HG02623 (cell line): ENCODE measurements at regions not wholly inside any gene's neighbourhood (a gene's known extent, or its start where the extent isn't known, plus 50 kb on each side); places are given as distances from the start of the nearest gene placed in this dataset.
"Not testable (repeated sequence)": the region's sequence is repeated elsewhere in the genome, so short reads cannot be mapped to it uniquely, and the experiment has no call there.

Experiments used
- ATAC-seq: cut with Tn5 transposase; IDR thresholded peaks from one replicate; pipeline ENCODE4 v1.9.1; 2021; ENCODE audit warnings: moderate library complexity; ENCODE audit not compliant: unreplicated experiment

DNA sequence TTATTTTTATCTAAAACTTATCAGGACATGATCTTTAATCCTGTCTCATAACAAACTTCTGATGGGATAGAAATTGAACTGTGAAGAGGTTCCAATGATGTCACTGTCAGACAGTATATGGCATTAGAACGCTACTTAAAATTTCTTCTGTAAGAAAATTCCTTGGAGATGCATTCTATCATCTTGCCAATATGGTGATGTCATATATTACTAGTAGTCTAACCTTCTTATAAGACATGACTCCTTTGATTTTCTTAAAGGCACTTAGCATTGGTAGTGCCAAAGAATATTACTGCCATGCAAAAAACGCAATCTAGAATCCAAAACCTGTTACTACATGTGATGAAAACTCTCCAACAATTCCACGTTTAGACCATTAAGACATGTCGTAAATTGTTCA, 131.1 kb downstream of the SLC25A46 start:
- ATAC-seq, result no peak

DNA sequence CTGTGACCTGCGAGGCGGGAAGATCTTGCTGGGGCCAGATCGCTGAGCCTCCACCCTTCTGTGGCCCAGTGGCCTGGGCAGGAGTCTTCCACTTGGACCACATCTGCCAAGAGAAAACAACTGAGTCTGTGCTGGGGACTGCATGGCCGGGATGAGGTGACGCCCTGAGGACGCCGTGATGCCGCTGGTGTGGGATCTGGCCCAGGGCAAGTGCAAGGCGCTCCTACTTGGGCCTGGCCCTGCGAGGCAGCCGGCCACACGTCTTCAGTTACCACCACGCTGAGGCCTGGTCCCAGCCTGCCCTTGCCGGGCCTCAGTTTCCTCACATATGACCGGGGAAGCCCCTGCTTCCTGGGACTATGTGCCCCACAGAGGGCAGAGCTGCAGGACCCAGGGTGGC, 133.4 kb downstream of the SLC25A46 start:
- no peak for ATAC-seq

DNA sequence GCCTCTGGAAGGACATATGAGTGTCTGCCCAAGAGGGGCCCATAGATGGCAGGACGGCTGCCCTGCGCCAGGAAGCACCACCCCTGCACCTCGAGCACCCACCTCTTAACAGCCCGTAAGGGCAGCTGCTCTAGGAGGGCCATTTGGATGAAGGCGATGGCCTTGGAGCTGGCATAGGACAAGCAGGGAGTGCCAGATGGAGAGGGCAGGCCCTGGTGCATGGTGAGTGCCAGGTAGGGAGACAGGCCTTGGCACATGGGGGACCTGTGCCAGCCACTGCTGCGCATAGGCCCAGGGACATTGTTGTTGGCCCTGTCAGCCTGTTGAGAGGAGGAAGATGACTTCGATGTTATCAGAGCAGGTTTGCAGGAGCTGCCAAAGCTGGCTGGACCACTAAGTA, 134.2 kb downstream of the SLC25A46 start:
- ATAC-seq, result no peak

DNA sequence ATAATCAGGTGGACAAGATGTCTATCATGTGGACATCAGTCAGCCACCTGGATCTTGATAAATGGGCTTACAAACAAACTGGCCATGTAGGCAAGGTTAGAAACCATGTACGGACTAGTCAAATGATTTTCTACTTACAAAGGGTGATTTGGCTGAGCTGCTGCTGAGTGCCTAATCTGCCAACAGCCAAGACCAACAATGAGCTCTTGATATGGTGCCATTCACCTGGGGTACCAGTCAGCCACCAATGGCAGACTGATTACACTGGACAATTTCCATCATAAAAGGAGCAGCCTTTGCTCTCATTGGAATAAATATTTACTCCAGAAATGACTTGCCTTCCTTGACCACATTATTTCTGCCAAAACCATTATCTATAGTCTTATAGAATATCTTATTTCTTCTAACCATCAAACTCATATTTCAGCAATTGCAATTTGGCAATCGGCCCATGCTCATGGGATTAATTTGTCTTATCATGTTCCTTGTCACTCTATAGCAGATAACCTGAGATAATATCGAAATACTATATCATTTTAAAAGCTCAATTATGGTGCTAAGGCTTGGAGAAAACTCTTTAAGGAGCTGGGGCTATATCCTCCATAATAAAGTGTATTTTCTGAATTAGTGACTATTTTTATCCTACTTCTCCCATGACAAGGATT, 135.1 kb downstream of the SLC25A46 start:
- no peak for ATAC-seq

DNA sequence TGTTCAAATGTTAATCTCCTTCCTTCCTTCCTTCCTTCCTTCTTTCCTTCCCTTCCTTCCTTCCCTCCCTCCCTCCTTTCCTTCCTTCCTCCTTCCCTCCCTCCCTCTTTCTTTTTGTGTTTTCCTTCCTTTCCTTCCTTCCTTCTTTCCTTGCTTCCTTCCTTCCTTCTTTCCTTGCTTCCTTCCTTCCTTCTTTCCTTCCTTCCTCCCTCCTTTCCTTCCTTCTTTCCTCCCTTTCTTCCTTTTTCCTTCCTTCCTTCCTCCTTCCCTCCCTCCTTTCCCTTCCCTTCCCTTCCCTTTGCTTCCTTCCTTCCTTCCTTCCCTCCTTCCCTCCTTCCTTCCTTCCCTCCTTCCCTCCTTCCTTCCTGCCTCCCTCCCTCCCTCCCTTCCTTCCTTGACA, 136.3 kb downstream of the SLC25A46 start:
- ATAC-seq, result not testable (repeated sequence)

DNA sequence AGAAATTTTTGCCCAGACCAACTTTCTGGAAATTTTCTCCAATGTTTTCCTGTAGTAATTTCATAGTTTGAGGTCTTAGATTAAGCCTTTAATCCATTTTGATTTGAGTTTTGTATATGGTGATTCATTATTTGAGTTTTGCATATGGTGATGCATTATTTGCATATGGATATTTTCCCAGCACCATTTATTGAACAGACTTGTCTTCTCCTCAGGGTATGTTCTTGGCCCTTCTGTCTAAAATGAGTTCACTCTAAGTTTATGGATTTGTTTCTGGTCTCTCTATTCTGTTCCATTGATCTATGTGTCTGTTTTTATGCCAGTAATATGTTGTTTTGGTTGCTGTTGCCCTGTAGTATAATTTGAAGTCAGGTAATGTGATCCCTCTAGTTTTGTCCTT, 139.3 kb downstream of the SLC25A46 start:
- no peak for ATAC-seq

DNA sequence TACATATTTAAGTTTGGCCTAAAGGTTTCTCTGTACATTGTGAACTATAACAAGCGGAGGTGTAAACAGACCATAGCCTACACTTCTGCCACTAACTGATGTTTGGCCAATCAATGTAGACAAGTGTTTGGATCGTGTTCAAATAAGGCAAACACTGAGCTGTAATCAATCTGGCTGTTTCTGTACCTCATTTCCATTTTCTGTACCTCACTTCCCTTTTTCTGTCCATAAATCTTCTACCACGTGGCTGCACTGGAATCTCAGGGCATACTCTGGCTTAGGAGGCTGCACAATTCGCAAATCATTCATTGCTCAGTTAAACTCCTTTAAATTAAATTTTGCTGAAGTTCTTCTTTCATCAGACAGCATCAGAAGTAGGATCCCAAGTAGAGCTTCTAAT, 140.9 kb downstream of the SLC25A46 start:
- no peak for ATAC-seq

DNA sequence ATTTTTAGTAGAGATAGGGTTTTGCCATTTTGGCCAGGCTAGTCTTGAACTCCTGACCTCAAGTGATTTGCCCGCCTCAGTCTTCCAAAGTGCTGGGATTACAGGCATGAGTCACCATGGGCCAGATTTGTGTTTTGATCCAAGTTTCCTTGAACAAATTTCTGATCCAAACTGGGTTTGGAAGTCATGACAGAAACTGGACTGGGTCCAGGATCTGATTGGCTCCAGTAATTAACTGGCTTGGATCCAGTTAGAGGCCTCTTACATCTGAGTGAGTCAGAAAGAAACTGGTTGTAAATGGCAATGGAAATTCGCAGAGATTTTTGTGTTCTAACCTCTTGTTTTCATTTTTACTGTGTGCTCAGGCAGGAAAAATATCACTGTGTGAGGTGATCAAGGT, 141.6 kb downstream of the SLC25A46 start:
- no peak for ATAC-seq

DNA sequence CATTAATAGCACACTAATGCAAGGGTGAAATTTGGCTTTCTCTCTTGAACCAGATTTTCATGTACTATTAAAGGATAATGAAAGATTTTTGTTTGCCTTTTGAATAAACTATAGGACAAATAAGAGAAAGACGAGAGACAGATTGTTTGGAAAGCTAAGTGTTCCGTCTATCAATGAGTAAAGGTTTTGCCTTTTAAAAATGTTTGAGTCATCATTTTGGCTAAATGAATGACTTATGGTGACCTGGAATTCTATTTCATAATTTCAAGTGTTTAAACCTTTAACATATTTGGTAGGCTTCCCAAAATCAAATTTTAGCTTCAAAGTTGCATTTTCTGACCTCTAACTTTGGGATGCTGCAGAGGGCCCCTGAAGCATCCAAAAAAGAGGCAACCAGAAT, 145.2 kb downstream of the SLC25A46 start:
- no peak for ATAC-seq

DNA sequence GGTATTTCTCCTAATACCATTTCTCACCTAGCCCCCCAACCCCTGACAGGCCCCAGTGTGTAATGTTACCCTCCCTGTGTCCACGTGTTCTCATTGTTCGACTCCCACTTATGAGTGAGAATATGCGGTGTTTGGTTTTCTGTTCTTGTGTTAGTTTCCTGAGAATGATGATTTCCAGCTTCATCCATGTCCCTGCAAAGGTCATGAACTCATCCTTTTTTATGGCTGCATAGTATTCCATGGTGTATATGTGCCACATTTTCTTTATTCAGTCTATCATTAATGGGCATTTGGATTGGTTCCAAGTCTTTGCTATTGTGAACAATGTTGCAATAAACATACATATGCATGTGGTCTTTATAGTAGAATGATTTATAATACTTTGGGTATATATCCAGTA, 148.4 kb downstream of the SLC25A46 start:
- not testable (repeated sequence) for ATAC-seq

DNA sequence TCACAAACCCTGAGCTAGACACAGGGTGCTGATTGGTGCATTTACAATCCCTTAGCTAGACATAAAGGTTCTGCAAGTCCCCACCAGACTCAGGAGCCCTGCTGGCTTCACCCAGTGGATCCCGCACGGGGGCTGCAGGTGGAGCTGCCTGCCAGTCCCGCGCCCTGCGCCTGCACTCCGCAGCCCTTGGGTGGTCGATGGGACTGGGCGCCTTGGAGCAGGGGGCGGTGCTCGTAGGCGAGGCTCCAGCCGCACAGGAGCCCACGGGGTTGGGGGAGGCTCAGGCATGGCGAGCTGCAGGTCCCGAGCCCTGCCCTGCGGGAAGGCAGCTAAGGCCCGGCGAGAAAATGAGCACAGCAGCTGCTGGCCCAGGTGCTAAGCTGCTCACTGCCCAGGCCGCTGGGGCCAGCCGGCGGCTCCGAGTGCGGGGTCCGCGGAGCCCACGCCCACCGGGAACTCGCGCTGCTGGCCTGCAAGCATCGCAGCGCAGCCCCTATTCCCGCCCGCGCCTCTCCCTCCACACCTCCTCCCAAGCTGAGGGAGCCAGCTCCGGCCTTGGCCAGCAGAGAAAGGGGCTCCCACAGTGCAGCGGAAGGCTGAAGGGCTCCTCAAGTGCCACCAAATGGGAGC, 155.2 kb downstream of the SLC25A46 start:
- ATAC-seq, result not testable (repeated sequence)

DNA sequence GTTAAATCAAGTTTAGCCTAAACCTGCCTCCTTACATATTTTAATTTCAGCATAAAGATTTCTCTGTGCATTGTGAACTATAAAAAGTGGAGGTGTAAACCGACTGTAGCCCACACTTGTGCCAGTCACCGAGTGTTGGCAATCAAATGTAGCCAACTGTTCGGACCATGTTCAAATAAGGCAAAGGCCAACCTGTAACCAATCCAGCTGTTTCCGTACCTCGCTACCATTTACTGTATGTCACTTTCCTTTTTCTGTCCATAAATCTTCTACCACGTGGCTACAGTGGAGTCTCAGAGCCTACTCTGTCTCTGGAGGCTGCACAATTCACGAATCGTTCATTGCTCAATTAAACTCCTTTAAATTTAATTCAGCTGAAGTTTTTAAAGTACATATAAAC, 156.0 kb downstream of the SLC25A46 start:
- ATAC-seq, result no peak

DNA sequence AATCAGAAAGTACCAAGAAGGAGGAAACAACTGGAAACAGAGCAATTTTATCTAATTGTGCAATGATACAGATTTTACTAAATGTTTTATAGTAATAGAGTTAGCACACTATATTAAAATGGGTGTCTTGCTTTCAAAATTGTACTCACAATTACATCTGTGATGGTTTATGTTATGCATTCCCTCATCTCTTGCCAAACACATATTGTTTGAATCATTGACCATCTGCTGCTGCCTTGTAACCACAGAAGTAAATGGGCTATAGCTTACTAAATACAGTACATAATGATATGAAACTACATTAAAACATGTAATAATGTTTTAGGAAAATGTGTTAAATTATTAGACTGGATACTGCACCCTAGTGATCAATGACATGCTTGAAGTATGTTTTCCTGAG, 158.1 kb downstream of the SLC25A46 start:
- ATAC-seq, result no peak

DNA sequence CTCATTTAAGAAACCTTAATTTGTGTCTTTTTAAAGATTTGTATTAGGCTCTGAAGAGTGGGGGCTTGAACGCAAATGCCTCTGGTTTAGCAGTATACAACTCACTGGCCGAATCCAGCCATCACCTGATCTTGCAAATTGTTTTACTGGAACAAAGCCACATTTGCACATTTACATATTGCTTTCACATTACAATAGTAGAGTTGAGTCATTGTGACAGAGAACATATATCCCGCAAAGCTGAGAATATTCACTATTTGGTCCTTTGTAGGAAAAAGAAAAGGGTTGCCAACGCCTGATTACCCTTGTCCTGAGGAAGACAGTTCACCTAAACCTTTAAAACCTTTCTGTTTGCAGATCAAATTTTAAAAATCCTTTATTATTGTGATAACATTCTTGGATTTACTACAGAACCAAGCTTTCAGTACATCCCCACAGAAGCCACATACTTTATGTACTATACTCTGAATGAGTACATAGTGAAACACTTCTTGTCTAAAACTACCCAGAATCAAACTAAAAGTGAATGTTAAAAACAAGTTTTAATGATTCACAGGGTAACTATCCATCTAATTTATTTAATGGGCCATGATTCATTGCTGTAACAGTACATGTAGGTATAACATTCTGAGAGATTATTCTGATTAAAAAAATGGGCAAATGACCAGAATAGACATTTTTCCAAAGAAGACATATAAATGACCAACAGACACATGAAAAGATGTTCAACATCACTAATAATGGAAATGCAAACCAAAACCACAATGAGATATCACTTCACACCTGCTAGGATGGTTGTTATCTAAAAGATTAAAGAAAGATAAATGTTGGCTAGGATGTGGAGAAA, 161.0 kb downstream of the SLC25A46 start:
- peak; percentile 76 for ATAC-seq

DNA sequence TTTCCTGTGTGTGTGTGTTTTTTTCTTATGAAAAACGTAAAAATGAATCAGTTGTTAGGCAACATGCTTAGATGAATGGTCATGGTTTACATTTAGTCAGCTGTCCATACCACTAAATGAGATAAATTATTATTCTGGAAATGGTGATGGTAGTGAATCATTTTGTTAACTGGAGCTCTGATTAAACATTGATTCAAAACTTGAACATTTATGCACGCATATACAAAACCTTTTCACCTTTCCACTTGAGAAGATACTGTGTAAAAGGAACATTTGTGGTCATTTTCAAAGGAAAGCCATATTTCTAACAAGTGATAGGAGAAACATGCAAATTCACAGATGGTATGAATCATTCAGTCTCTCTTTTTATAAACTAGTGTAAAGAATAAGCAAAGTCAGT, 162.0 kb downstream of the SLC25A46 start:
- ATAC-seq, result no peak

DNA sequence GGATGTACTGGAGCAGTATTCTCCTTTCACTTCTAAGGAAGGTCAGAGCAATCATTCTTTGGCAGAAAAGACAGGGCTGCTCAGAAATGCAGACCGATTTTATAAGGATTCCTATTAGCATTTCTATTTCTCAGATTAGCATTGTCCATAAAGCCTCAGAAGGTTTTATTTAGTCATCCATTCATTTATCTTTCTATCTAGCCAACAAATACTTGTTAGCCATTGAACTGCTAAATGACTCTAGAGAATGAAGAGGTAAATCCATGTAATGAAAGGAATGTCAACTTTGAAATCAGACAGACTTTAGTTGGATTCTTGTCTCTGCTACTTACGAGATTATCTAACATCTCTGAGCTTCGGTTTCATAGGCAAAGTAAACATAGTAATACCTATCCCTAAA, 165.2 kb downstream of the SLC25A46 start:
- no peak for ATAC-seq

DNA sequence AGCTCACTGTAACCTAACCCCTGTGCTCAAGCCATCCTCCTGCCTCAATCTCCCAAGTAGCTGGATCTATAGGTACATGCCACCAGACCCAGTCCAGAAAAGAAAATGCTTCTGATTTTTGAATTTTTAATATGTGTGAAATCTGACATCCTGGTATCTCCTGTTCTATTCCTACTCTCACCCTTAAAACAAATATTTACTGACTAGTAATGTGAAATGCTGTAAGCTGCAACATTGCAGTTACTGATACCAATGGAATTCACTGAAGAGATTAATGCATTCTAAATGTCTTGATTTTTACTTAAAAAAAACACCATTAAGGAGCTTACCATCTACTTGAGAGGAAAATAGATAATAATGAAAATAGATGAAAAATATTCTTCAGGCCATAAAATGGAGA, 162.7 kb upstream of the TSLP start:
- ATAC-seq, result no peak

DNA sequence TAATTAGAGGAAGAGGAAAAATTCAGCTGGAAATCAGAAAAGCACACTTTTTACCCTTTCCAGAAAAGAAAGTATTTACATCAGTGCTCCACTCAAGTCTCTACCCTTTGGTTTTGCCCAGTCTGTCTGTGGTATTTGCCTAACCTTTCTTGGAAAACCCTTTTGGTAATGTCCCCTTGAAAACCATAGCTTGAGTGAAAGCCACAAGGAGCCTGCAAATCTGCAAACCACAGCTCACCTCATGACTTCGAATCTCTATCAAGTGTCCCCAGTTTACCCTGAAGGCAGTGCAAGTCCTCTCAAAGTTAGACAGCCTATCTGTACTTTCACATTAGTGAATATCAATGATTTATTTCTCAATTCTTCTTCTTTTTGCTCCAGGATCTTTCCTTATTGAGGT, 162.1 kb upstream of the TSLP start:
- peak; percentile 55 for ATAC-seq

DNA sequence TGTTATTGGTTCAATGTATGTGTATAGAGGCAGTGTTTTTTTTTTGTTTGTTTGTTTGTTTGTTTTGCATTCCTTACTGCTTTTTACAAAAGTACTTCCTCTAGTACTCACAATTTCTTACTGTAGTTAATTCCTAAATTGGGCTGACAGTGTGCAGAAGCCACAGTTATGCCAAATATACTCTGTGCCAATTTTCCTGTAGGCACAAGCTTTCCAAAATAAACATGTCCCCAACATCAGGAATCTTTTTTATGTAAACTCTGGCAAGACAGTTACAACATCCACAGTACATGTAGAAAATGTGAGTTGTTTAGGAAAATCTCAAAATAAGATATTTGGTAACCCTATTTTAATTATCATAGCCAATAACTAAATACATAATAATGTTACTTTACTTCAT, 161.6 kb upstream of the TSLP start:
- ATAC-seq, result no peak

DNA sequence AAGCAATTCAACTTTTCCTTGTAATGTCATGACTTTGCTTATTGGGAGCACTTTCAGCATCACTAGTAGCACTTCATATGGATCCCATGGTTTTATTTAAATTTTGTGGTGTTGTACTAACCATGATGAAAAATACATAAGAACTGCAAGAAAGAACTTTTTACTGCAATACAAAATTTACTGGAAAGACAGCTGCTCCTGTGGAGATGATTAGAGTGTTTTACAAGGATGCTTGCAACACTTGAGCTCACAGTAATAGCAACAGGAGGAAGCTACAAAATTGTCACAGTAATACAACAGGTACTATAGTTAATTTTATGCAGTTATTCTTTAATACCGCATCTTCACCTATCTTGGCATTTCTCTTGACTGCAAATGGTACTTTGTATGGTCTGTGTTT, 158.3 kb upstream of the TSLP start:
- no peak for ATAC-seq

DNA sequence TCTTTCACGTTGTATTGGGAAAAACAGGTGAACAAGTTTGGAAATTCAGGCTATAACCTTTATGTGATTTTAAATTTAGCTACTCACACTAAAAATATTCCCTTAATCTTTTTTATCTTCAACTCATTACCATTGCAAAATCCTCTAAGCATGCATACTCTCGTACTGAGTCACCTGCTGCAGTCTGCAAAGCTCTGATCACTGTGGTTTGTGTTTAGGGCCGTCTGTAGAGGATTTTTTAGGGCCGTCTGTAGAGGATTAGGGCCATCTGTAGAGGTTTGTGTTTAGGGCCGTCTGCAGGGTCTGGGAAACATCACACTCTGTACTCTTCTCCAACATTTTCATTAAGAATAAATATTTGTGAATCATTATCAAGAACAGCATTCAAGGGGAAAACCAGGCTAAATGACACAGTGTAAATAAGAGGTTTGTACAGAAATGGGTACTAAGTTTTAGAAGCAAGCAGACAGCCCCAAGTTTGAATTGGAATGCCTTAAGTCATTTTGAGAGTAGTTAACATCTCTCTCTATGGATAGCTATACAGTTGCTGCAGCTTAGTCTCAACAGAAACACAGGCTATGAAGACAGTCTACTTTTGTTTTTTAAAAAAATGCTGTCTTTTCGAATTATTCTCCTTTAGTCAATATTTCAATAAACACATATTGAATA, 155.0 kb upstream of the TSLP start:
- ATAC-seq, result no peak
